A172 (cell line): ENCODE measurements at regions not wholly inside any gene's neighbourhood (a gene's known extent, or its start where the extent isn't known, plus 50 kb on each side); places are given as distances from the start of the nearest gene placed in this dataset.
A peak's percentile ranks its signal among the peaks of the same experiment; 100 is the strongest.
"Not testable (repeated sequence)": the region's sequence is repeated elsewhere in the genome, so short reads cannot be mapped to it uniquely, and the experiment has no call there.

Experiments used
- DNase-seq: peaks from one replicate; pipeline ENCODE4 v3.0.0-alpha.2; 2015; ENCODE audit warnings: low spot score

- DNase-seq = no peak
Measured at GRCh38 chr16:66109677-66110076, 256.8 kb upstream of the CDH5 start.

- DNase-seq = no peak
Measured at GRCh38 chr16:66107661-66108060, 258.8 kb upstream of the CDH5 start.

- no peak for DNase-seq
Measured at GRCh38 chr16:66103211-66103610, 263.3 kb upstream of the CDH5 start.

GRCh38 chr16:66099306-66099705, 267.2 kb upstream of the CDH5 start:
- DNase-seq = no peak

GRCh38 chr16:66097751-66098150, 268.7 kb upstream of the CDH5 start:
- no peak for DNase-seq

- DNase-seq = no peak
Measured at GRCh38 chr16:66095676-66096075, 270.8 kb upstream of the CDH5 start.

GRCh38 chr16:66093191-66093590, 273.3 kb upstream of the CDH5 start:
- no peak for DNase-seq

GRCh38 chr16:66091471-66091891, 275.0 kb upstream of the CDH5 start:
- no peak for DNase-seq

- no peak for DNase-seq
Measured at GRCh38 chr16:66088681-66089080, 277.8 kb upstream of the CDH5 start.

- DNase-seq = no peak
Measured at GRCh38 chr16:66087308-66087707, 279.2 kb upstream of the CDH5 start.

- DNase-seq = no peak
Measured at GRCh38 chr16:66085651-66086050, 280.8 kb upstream of the CDH5 start.

GRCh38 chr16:66084731-66085130, 281.8 kb upstream of the CDH5 start:
- not testable (repeated sequence) for DNase-seq

- no peak for DNase-seq
Measured at GRCh38 chr16:66084306-66084705, 282.2 kb upstream of the CDH5 start.

GRCh38 chr16:66083171-66083570, 283.3 kb upstream of the CDH5 start:
- DNase-seq = no peak

GRCh38 chr16:66082424-66082823, 284.1 kb upstream of the CDH5 start:
- no peak for DNase-seq

- DNase-seq = peak; percentile 88
Measured at GRCh38 chr16:66081775-66082366, 284.6 kb upstream of the CDH5 start.

- no peak for DNase-seq
Measured at GRCh38 chr16:66079671-66080334, 286.7 kb upstream of the CDH5 start.

- DNase-seq = no peak
Measured at GRCh38 chr16:66070140-66070917, 296.2 kb upstream of the CDH5 start.

- DNase-seq = no peak
Measured at GRCh38 chr16:66069587-66069986, 296.9 kb upstream of the CDH5 start.

- DNase-seq = no peak
Measured at GRCh38 chr16:66066404-66066803, 300.1 kb upstream of the CDH5 start.

GRCh38 chr16:66065925-66066324, 300.6 kb upstream of the CDH5 start:
- DNase-seq = no peak

- no peak for DNase-seq
Measured at GRCh38 chr16:66064801-66065530, 301.5 kb upstream of the CDH5 start.
